ENCODE measurements at regions not wholly inside any gene's neighbourhood (a gene's known extent, or its start where the extent isn't known, plus 50 kb on each side); places are given as distances from the start of the nearest gene placed in this dataset.

DNA sequence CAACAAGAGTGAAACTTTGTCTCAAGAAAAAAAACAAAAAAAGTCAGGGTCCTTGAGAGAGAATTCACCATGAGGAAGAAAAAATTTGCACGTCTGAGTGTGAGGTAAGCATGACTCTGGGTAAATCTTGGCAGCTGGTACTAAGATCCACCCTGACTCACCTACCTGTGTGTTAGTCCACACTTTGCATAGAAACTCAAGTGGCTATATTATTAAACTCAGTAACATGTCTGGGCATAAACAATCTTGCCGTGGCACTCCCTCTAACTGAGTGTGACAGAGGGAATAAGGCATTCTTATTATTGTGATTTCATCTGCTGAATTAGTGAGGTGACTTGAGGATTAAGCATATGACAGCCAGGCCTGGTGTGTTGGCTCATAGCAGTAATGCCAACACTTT lies 259.4 kb upstream of the VLDLR start:
- Histone ChIP-seq H3K36me3 (ENCODE audit: control insufficient read depth, insufficient read depth, low read length) (no peaks in the 10 kb centered on the region), H3K79me2 (no peaks in the 10 kb centered on the region), H3K4me1 (no peaks in the 10 kb centered on the region), H3K9me3 (ENCODE audit: control insufficient read depth, low read length) (no peaks in the 10 kb centered on the region), H3K27ac (no peak overlapping the region), H2AFZ (no peak overlapping the region), H3K4me2 (ENCODE audit: low read length) (no peak overlapping the region), H3K27me3 (ENCODE audit: control insufficient read depth, insufficient read depth, low read length) (no peaks in the 10 kb centered on the region), H3K4me3 (ENCODE audit: low read depth, low read length) (no peak overlapping the region), H3K9ac (no peak overlapping the region)
- TF ChIP-seq, protein P1, sequence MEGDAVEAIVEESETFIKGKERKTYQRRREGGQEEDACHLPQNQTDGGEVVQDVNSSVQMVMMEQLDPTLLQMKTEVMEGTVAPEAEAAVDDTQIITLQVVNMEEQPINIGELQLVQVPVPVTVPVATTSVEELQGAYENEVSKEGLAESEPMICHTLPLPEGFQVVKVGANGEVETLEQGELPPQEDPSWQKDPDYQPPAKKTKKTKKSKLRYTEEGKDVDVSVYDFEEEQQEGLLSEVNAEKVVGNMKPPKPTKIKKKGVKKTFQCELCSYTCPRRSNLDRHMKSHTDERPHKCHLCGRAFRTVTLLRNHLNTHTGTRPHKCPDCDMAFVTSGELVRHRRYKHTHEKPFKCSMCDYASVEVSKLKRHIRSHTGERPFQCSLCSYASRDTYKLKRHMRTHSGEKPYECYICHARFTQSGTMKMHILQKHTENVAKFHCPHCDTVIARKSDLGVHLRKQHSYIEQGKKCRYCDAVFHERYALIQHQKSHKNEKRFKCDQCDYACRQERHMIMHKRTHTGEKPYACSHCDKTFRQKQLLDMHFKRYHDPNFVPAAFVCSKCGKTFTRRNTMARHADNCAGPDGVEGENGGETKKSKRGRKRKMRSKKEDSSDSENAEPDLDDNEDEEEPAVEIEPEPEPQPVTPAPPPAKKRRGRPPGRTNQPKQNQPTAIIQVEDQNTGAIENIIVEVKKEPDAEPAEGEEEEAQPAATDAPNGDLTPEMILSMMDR (IDR thresholded peaks at IDR 0.05), result no peak

DNA sequence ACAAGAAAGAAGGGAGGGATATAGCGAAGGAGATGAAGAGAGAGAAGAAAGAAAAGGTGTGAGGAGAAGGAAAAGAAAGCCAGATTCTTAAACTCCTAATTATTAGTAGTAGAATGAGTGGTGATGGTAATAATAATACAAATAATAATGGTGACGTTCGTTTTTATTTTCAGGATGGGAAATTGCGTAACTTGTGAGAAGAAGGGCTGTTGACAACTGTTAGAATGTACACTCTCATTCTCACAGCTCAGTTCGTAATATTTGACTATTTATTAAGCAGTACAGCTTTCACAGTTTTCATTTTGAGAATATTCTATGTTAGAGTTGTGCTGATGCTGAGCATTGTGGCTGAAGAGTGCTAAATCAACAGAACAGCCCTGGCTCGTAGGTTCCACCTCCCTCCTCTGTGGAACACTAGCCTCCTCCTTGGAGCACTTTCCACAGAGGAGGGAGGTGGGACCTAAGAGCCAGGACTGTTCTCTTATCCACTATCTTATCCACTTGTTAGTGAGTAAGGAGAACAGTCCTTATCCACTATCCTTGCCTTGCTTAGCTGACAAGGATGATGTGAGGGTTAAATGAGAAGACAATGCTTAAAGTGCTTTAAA lies 258.3 kb upstream of the VLDLR start:
- H3K9ac ChIP-seq, result no peak overlapping the region
- H3K27me3 ChIP-seq (ENCODE audit: control insufficient read depth, insufficient read depth, low read length), result no peaks in the 10 kb centered on the region
- H3K9me3 ChIP-seq (ENCODE audit: control insufficient read depth, low read length), result no peaks in the 10 kb centered on the region
- TF ChIP-seq, protein P1 (IDR thresholded peaks at IDR 0.05), result no peak
- no peaks in the 10 kb centered on the region for H3K4me1 ChIP-seq
- no peak overlapping the region for H3K4me2 ChIP-seq (ENCODE audit: low read length)
- no peak overlapping the region for H3K4me3 ChIP-seq (ENCODE audit: low read depth, low read length)
- no peaks in the 10 kb centered on the region for H3K36me3 ChIP-seq (ENCODE audit: control insufficient read depth, insufficient read depth, low read length)
- H3K79me2 ChIP-seq, result no peaks in the 10 kb centered on the region
- no peak overlapping the region for H3K27ac ChIP-seq
- no peak overlapping the region for H2AFZ ChIP-seq

DNA sequence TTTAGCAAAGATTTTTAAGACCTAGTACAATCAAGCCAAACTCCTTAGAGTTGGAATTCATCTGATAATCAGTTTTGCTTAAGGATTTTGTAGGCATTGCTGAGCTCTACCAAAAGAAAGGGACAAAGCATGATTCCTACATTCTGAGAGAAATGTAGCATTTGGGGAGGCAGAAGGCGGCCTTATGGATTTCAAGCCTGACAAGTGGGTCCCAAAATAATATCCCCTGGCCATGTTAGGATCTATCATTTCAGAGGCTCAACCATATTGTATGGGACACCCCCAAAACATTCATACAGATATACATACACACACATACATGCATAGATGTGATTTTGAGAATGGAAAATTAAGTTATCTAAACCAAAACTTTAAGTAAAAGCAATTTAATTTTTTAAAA lies 257.8 kb upstream of the VLDLR start:
- H3K4me2 ChIP-seq (ENCODE audit: low read length), result no peak overlapping the region
- H2AFZ ChIP-seq, result no peak overlapping the region
- H3K27ac ChIP-seq, result no peak overlapping the region
- no peaks in the 10 kb centered on the region for H3K9me3 ChIP-seq (ENCODE audit: control insufficient read depth, low read length)
- no peaks in the 10 kb centered on the region for H3K79me2 ChIP-seq
- no peak overlapping the region for H3K4me3 ChIP-seq (ENCODE audit: low read depth, low read length)
- H3K4me1 ChIP-seq, result no peaks in the 10 kb centered on the region
- H3K36me3 ChIP-seq (ENCODE audit: control insufficient read depth, insufficient read depth, low read length), result no peaks in the 10 kb centered on the region
- no peaks in the 10 kb centered on the region for H3K27me3 ChIP-seq (ENCODE audit: control insufficient read depth, insufficient read depth, low read length)
- H3K9ac ChIP-seq, result no peak overlapping the region
- TF ChIP-seq, protein P1 (IDR thresholded peaks at IDR 0.05), result no peak

DNA sequence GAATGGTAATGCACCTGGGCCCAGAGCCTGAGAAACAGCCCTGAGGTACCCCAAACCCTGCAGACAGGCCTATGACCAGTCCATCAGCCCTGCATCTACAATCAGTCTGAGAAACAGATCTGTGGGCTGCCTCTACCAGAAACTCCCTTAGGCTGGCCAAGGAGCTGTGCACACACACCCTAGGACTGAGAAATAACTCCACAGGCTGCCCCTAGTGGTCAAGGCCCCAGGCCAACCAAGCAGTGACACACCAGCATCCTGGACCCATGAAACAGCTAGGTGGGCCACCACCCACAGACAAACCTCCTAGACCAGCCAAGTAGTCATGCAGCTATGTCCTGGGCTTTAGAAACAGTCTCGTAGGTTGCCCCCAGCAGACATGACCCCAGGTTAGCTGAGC lies 253.6 kb upstream of the VLDLR start:
- Histone ChIP-seq H2AFZ (no peak overlapping the region), H3K79me2 (no peaks in the 10 kb centered on the region), H3K36me3 (ENCODE audit: control insufficient read depth, insufficient read depth, low read length) (no peaks in the 10 kb centered on the region), H3K4me3 (ENCODE audit: low read depth, low read length) (no peak overlapping the region), H3K4me1 (no peaks in the 10 kb centered on the region), H3K27ac (no peak overlapping the region), H3K9me3 (ENCODE audit: control insufficient read depth, low read length) (no peaks in the 10 kb centered on the region), H3K27me3 (ENCODE audit: control insufficient read depth, insufficient read depth, low read length) (no peaks in the 10 kb centered on the region), H3K9ac (no peak overlapping the region), H3K4me2 (ENCODE audit: low read length) (no peak overlapping the region)
- TF ChIP-seq, protein P1 (IDR thresholded peaks at IDR 0.05), result no peak

DNA sequence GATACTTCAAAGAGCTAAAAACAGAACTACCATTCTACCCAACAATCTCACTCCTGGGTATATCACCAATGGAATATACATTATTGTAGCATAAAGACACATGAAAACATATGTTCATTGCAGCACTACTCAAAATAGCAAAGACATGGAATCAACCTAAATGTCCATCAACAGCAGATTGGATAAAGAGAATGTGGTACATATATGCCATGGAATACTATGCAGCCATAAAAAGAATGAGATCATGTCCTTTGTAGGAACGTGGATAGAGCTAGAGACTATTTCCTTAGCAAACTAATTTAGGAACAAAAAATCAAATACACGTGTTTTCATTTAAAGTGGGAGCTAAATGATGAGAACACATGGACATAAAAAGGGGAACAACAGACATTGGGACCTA lies 247.9 kb upstream of the VLDLR start:
- Histone ChIP-seq H3K36me3 (ENCODE audit: control insufficient read depth, insufficient read depth, low read length) (no peaks in the 10 kb centered on the region), H3K4me1 (no peaks in the 10 kb centered on the region), H3K27me3 (ENCODE audit: control insufficient read depth, insufficient read depth, low read length) (no peaks in the 10 kb centered on the region), H3K4me2 (ENCODE audit: low read length) (no peak overlapping the region), H3K79me2 (no peaks in the 10 kb centered on the region), H3K9ac (no peak overlapping the region), H3K4me3 (ENCODE audit: low read depth, low read length) (no peak overlapping the region), H3K27ac (no peak overlapping the region), H2AFZ (no peak overlapping the region), H3K9me3 (ENCODE audit: control insufficient read depth, low read length) (no peaks in the 10 kb centered on the region)
- TF ChIP-seq, protein P1 (IDR thresholded peaks at IDR 0.05), result no peak

All from parathyroid adenoma (tissue), 2 donors.